Body of pancreas (tissue), 4 donors: ENCODE measurements at regions not wholly inside any gene's neighbourhood (a gene's known extent, or its start where the extent isn't known, plus 50 kb on each side); places are given as distances from the start of the nearest gene placed in this dataset.

Experiments
- CTCF ChIP-seq, 7 experiments: fragments of 450-650 bp in 4 of 7; fragments of 200-600 bp in 3 of 7; sonication (generic) in 3 of 7; IDR thresholded peaks; one replicate each; pipeline ENCODE4 v1.5.1; 2016 to 2019; ENCODE audit warnings: antibody characterized with exemption in 7 of 7
- POLR2A ChIP-seq, 3 donors: fragments of 450-650 bp; IDR thresholded peaks; one replicate each; pipeline ENCODE4 v1.6.1; 2016; ENCODE audit warnings: antibody characterized with exemption in 3 of 3, mild to moderate bottlenecking in 2 of 3

GRCh38 chr9:7394002-7394774 is 405.4 kb downstream of the DMAC1 start:
- TF ChIP-seq POLR2A (IDR thresholded peaks at IDR 0.05), result no peak
- no peak for TF ChIP-seq CTCF (IDR thresholded peaks at IDR 0.05)
